Fibroblast of skin of scalp (primary cell): ENCODE measurements at regions not wholly inside any gene's neighbourhood (a gene's known extent, or its start where the extent isn't known, plus 50 kb on each side); places are given as distances from the start of the nearest gene placed in this dataset.

ENCODE experiments used
- DNase-seq: peaks from one replicate; pipeline ENCODE4 v3.0.0-alpha.2; 2013

DNA sequence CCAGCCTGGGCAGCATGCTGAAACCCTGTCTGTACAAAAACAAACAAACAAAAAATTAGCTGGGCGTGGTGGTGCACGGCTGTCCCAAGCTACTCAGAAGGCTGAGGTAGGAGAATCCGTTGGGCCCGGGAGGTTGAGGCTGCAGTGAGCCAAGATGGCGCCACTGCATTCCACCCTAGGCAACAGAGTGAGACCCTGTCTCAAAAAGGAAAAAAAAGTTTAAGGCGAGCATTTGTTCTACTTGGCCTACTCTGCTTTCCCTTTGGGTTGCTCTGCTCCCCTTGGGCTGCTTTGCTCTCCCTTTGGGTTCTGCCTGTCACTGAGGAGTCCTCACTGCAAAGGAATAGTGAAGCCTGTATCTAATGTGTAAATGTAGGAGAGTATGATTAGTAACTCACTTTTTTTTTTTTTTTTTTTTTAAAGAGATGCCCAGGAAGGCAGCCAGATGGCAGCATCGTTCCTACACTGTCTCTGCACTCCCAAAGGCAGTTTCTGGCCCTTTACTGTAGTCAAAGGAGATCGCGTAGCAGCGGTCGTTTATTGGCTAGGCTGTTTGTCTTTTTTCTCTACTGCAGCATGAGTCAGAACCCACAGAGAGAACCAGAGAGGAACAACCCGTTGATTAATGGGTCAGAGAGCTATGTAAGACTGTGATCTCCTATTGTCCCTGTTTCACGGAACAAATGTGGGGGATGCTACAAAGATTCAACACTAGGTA, 118.3 kb upstream of the CWC22 start:
- peak; percentile 90 for DNase-seq

DNA sequence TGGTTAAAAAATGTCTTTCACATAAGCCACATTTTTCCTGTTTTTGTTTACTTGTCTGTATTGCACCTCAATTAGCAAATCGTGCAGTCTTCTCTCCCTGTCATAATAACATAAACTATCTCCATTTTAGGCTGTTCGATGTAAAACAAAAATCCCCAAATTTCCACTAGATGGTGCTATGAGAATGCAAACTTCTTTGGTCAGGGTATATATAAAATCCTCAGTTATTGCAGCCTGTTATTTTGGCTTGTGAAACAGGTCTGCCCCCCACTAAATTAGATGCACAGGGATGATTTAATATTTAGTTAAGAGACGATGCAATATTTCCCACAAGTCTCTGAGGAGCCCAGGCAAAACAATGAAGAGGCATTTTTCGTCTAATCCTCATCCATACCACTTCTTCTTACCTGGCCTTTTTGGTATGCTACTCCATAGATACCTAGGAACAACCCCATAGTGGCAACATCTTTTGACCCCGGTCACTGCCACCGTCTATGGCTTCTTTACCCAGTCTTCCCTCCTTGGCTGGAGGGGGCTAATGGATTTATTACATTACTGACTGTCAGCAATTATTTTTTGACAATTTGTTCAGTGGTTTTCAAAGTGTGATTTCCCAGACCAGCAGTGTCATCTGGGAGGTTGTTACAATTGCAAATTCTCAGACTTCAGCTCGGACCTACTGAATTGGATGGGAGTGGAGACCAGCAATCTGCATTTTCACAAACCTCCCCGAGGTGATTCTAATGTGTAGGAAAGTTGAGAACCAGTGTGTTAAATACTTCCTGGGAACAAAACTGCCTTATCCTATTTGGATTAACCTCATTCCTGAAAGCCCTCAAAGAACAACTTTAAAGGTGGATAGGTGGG, 117.4 kb upstream of the CWC22 start:
- DNase-seq: peak; percentile 63

DNA sequence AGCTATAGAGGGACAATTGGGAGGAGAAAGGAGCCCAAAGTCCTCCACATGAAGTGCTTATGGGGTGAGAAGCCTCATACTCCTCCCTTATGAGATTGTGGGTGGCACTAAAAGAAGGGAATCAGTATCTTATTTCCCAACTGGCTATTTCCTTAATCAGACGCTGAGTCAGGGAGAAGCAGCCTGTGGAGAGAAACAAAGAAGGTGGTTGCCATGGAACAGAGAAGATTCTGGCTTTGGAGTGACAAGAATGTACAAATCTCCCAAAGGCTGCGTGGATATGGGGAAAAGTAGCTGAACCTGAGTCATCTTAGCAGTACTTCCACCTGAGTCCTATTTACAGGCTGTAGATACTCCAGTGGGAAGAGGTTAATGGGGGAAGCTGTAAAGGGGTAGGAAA, 115.8 kb upstream of the CWC22 start:
- peak; percentile 9 for DNase-seq

DNA sequence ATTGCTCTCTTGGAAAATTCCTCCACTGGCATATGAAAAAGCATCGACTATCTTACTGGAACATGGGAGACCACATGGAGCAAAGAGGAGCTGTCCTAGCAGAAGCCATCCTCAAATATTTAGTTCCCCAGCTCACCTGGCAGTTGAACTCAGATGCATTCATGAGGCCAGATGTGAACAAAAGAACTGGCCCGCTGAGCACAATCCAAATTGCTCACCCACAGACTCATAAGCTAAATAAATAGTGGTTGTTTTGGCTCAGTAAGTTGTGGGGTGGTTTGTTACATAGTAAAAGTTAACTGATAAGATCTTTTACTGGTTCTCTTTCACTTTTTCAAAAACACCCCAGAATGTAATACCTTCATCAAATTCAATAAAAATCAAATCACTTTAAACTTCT, 108.6 kb upstream of the CWC22 start:
- DNase-seq: no peak

DNA sequence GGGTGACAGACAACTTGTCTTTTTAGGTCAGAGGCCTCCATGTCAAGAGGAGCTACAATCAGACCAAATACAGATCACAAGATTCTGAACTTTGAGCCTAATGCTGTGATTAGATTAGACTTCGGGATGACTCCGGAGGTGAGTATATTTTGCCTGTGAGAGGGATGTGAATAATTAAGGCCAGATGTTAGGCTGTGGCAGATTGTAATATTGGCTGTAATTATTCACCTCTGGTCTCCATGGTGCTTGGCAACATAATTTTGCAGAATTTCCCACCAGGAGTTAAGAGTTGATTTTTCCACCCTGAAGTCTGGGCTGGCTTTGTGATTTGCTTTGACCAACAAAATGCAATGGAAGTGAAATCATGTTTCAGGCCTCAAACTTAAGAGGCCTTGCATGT, 108.2 kb upstream of the CWC22 start:
- DNase-seq: no peak

DNA sequence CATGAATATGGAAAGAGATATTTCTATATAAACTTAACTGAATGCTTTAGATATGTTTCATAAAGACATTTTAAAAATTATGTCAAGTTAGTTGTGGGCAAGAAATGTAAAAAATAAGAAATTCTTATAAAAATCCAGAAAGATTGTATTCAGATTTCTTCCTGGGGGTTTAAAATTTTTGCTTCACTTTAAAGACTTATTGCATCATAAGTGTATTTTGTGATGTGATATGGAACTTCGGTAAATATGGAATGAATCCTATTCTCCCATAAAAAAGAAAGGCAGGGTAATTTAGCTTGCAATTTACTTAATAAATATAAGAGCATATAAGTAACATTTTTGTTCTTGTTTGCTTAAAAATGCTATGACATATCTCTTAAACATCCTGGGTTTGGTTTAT, 104.8 kb upstream of the CWC22 start:
- DNase-seq: no peak

DNA sequence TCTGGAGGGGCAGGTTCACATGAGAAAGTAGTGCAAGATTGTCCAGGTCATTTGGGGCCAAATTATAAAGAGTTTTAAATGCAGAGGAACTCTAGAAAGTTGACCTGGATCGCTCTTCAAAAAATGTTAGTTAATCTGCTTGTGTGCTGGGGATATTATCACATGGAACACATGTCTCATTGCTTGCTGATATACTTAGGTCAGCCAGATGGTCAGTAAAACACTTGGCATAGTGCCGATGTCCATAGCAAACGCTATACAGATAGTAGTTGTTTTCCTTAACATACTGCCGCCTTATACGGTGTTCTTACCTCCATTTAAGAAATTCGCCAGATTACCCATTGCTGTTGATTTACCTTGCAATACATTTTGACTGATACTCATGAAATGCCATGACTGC, 103.4 kb upstream of the CWC22 start:
- DNase-seq: no peak

DNA sequence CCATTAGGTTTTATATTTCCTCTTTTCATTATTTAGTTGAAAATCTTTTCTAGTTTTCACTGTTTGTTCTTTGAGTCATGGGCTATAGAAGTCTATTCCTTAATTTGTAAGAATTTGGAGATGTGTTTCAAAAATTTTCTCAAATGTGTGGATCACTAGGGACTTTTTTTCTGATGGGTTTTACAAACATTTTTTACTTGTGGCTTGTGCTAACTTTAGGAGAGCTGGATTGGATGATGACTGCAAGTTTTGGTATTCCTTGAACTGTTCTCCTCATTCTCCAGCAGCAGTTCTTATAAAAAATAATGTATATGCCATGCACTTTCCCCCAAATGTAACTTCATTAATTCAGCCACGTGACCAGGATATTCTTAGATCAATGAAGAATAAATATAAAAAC, 94.7 kb upstream of the CWC22 start:
- peak; percentile 71 for DNase-seq

DNA sequence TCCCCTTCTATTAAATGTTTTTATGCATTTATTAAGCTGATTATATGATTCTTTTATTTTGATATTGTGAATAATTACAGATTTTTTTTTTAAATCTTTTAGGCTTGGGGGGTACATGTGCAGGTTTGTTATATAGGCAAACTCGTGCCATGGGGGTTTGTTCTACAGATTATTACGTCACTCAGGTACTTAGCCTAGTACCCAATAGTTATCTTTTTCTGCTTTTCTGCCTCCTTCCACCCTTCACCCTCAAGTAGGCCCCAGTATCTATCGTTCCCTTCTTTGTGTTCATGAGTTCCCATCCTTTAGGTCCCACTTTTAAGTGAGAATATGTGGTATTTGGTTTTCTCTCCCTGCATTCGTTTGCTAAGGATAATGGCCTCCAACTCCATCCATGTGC, 92.2 kb upstream of the CWC22 start:
- no peak for DNase-seq

DNA sequence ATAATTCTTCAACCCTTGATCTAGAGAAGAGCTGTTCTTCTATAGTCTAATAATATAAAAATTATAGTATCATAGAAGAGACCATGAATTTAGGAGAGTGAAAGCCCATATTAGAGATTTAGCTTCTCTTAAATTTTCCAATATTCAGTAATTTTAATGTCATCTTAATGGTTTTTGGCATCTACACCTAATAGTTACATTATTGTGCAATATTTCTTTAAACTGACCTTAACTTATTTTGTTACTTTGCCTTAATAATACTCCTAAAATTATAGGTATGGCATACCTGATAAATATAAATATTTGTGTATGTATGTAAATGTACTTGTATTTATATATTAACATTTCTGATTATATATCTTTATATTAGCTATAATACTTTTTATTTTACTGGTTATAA, 78.0 kb upstream of the CWC22 start:
- no peak for DNase-seq

DNA sequence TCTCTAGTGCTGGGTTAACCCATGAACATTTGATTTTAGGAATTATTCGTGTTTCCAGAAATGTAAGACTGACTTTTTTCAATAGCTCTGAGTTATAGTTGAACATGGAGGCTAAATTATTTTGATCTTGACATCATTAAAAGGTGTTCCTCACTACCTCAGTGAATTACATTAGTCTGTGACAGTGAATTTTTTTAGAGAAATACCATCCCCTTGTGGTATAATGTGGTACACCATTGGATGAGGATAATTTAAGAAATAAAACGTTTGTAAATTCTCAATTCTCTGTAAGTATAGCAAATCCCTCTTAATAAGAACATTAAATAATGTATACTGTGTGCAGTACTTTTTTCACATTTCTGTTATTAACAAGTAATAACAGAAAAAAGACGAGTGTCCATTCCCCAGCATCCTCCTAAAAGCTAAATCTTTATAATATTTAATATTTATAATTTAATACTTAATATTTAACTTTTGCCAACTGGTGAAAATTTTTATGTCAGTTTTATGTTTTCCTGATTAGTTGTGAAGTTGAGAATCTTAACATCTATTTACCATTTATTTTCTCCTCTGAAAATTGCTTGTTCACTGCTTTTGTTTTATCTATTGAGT, 70.3 kb upstream of the CWC22 start:
- DNase-seq: peak; percentile 28

DNA sequence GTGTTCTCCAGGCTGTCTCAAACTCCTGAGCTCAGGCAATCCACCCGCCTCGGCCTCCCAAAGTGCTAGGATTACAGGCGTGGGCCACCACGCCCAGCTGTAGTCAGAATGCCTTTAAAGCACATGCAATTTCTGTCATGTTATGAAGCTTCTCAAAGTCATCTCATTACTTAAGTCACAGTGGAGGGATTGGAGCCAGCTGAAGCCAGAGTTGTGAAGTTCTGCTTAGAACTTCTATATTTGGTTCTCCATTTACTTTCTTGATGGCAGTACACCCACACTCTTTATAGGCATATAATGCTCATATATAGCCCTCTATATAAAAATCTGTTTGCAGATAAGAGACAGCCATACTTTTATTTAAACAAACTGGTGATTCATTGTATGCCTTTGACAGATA, 68.8 kb upstream of the CWC22 start:
- DNase-seq: no peak

DNA sequence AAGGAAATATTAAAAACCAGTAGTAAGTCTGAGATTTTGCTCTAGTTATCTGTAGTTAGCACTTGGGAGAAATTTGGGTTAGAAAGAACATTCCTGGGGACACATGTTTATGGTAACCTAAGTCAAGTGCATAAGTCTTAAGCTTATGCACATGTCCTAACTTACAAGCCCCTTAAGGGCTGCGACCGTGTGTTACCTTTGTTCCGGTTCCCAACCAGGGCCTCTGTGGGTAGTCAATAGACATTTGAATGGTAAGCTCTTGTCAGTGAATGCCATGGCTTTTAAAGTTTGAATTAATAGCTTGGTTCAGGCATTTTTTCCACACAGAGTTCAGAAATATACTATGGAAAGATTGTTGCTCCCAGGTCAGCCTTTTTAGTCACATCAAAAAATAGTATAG, 64.7 kb upstream of the CWC22 start:
- DNase-seq: no peak

DNA sequence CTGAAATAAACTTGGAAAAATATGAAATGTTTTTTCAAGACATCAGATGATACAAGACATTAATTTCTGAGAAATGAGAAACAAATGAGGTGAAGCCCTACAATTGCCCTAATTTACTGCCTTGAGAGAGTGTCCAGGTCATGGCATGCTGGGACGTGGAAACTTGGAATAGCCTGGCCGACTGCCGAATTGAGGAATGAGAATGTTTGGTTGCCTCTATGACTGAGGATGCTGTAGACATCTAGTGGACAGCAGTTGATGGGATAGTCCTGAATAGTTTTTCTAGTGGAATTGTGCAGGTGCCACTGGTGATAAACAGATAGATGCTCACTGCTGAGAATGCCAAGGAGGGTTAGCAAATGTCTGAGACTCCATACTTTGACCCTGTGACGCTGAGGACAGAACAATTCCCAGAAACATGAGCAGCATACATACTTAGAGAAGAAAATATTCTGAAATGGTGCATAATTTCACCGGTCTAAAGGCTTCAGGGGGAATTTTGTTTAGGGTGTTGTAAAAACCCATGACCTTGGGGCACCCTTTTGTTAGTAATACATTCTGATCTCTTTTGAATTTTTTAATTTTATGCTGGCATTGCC, 56.5 kb upstream of the CWC22 start:
- DNase-seq: no peak

DNA sequence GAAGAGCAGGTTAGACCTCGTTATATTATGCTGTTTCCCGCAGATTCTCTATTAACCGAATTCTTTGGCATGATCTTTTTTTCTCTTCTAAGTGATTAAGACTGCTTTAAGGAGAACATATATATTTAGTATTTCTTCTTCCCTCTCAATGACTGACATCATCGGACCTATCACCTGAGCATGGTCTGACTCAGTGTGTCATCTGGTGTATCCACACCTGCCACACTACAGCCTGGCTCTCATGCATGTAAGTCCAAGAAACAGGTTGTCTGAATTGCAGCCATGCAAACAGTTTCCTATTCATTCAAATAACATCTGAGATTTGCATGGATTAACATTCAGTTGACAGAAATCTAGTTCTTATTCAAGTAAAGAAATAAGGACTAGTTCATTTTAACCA, 55.1 kb upstream of the CWC22 start:
- DNase-seq: no peak

DNA sequence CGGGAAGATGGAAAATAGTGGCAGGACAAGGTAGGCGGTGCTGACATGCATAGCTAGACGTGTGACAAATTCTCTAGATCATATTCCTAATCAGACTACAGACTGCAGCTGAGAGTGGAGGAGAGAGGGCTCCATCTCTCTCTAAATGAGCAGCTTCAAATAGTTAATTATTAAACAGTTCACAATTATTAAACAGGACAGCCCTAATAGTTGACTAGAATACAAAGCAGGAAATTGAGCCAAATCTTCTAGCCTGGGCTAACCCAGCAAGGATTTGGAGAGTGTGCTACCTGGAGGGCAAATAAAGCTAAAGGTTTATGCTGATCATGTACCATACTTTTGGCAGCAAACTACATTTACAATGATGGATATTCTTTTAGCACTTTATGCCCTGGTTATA, 54.4 kb upstream of the CWC22 start:
- no peak for DNase-seq

DNA sequence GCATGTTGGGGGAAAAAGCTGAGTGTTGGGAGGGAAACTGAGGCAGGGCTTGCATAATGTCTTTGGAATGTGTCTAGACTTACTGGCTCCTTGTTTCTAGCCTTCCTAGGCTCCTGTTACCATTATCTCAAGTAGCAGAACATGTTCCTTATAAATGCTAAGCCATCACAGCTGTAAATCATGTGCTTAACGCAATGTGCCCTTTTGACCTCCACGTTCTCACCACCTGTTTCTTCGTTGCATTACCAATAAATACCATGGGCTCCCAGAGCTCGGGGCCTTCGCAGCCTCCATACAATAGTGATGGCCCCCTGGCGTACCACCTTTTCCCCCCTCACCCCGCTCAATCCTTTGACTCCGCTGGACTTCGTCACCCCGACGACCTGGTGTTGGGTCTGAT, 54.0 kb upstream of the CWC22 start:
- no peak for DNase-seq

DNA sequence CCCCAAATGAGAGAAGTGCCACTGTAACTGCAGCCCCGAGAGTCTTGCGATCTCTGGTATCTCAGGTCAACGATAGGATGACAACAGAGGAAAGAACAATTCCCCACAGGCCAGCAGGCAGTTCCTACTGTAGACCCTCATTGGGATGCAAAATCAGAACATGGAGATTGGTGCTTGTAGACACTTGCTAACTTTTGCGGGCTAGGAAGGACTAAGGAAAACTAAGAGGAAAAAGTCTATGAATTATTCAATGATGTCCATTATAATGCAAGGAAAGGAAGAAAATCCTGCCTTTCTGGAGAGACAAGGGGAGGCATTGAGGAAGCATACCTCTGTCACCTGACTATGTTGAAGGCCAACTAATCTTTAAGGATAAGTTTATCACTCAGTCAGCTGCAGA, 51.9 kb upstream of the CWC22 start:
- no peak for DNase-seq

DNA sequence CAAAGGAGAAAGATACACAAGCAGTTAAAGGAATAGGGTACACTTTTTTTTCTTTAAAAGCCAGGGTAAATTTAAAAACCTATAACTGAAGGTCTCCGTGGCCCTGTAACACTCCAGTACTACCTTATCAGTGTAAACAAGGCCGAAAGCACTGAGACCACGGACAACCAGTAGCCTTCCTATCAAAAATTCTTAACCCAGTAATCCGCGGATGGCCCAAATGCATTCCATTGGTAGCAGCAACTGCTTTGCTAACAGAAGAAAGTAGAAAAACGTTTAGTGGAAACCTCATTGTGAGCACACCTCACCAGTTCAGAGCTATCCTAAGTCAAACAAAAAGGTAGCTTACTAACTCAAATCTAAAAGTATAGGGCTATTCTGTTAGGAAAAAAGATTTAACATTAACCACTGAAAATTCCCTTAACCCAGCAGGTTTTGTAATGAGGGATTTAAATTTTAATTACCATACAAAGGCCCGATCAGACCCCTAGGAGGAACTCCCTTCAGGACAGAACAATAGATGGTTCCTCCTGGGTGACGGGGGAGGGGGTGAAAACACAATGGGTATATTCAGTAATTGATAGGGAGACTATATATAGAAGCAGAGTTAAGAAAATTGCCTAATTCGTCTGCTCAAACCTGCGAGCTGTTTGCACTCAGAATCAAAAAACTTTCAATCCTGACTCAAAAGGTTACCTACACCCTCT, 50.8 kb upstream of the CWC22 start:
- DNase-seq: no peak
